ENCODE measurements at regions not wholly inside any gene's neighbourhood (a gene's known extent, or its start where the extent isn't known, plus 50 kb on each side); places are given as distances from the start of the nearest gene placed in this dataset.

GRCh38 chr6:88358846-88359245 lies 192.7 kb upstream of the CNR1 start:
- peaks cover 0 to 1% of the 10 kb centered on the region in 2 donors for H3K27me3 Mint-ChIP-seq
- peaks cover 0 to 1% of the 10 kb centered on the region in 2 donors for H3K36me3 Mint-ChIP-seq
- H3K4me1 Mint-ChIP-seq: no peaks in the 10 kb centered on the region
- Histone ChIP-seq H3K27me3 (ENCODE audit: insufficient read depth, low read length) (no peaks in the 10 kb centered on the region), H3K9me3 (ENCODE audit: control insufficient read depth in 1 of 2, low read length in 2 of 2) (no peaks in the 10 kb centered on the region), H3K4me3 (ENCODE audit: low read length in 2 of 2) (no peak overlapping the region), H3K36me3 (ENCODE audit: insufficient read depth, low read length) (no peaks in the 10 kb centered on the region), H3K4me1 (ENCODE audit: insufficient read depth, low read length) (no peaks in the 10 kb centered on the region), H3K27ac (ENCODE audit: low read depth, low read length) (no peak overlapping the region)
- H3K4me3 Mint-ChIP-seq: no peak overlapping the region
- ChIA-PET CTCF (ENCODE audit: partially characterized antibody) (no interaction called here), POLR2A (ENCODE audit: partially characterized antibody) (no interaction called here)
- intact Hi-C loops (cut with micrococcal nuclease): no loop called here
- no peak overlapping the region for H3K27ac Mint-ChIP-seq
- no peak for DNase-seq
- peaks cover 0 to 5% (median under 1%) of the 10 kb centered on the region in 8 donors for H3K9me3 Mint-ChIP-seq

GRCh38 chr6:88349511-88349910 lies 183.4 kb upstream of the CNR1 start:
- peaks cover 0 to 4% of the 10 kb centered on the region in 2 donors for H3K27me3 Mint-ChIP-seq
- no peaks in the 10 kb centered on the region for H3K36me3 Mint-ChIP-seq
- Histone ChIP-seq H3K27me3 (ENCODE audit: insufficient read depth, low read length) (no peaks in the 10 kb centered on the region), H3K36me3 (ENCODE audit: insufficient read depth, low read length) (no peaks in the 10 kb centered on the region), H3K4me3 (ENCODE audit: low read length in 2 of 2) (no peak overlapping the region), H3K27ac (ENCODE audit: low read depth, low read length) (no peak overlapping the region), H3K4me1 (ENCODE audit: insufficient read depth, low read length) (no peaks in the 10 kb centered on the region), H3K9me3 (ENCODE audit: control insufficient read depth in 1 of 2, low read length in 2 of 2) (no peaks in the 10 kb centered on the region)
- CTCF ChIA-PET (ENCODE audit: partially characterized antibody): no interaction called here
- H3K9me3 Mint-ChIP-seq: peaks cover 0 to 6% (median 0%) of the 10 kb centered on the region in 8 donors
- no peaks in the 10 kb centered on the region for H3K4me1 Mint-ChIP-seq
- POLR2A ChIA-PET (ENCODE audit: partially characterized antibody): no interaction called here
- H3K4me3 Mint-ChIP-seq: no peak overlapping the region
- intact Hi-C loops (cut with micrococcal nuclease): no loop called here
- no peak overlapping the region for H3K27ac Mint-ChIP-seq
- DNase-seq: no peak

GRCh38 chr6:88342336-88342735 lies 176.2 kb upstream of the CNR1 start:
- CTCF ChIA-PET (ENCODE audit: partially characterized antibody): no interaction called here
- Histone ChIP-seq H3K27me3 (ENCODE audit: insufficient read depth, low read length) (no peaks in the 10 kb centered on the region), H3K36me3 (ENCODE audit: insufficient read depth, low read length) (no peaks in the 10 kb centered on the region), H3K4me3 (ENCODE audit: low read length in 2 of 2) (no peak overlapping the region), H3K27ac (ENCODE audit: low read depth, low read length) (no peak overlapping the region), H3K9me3 (ENCODE audit: control insufficient read depth in 1 of 2, low read length in 2 of 2) (no peaks in the 10 kb centered on the region), H3K4me1 (ENCODE audit: insufficient read depth, low read length) (no peaks in the 10 kb centered on the region)
- H3K4me1 Mint-ChIP-seq: no peaks in the 10 kb centered on the region
- H3K9me3 Mint-ChIP-seq: peaks cover 0 to 5% (median 0%) of the 10 kb centered on the region in 8 donors
- intact Hi-C loops (cut with micrococcal nuclease): no loop called here
- DNase-seq: no peak
- peaks cover 0 to 2% of the 10 kb centered on the region in 2 donors for H3K27me3 Mint-ChIP-seq
- POLR2A ChIA-PET (ENCODE audit: partially characterized antibody): no interaction called here
- no peak overlapping the region for H3K27ac Mint-ChIP-seq
- H3K4me3 Mint-ChIP-seq: no peak overlapping the region
- no peaks in the 10 kb centered on the region for H3K36me3 Mint-ChIP-seq

GRCh38 chr6:88339761-88340160 lies 173.6 kb upstream of the CNR1 start:
- peaks cover 0 to 9% (median 2%) of the 10 kb centered on the region in 8 donors for H3K9me3 Mint-ChIP-seq
- Histone ChIP-seq H3K27ac (ENCODE audit: low read depth, low read length) (no peak overlapping the region), H3K4me1 (ENCODE audit: insufficient read depth, low read length) (no peaks in the 10 kb centered on the region), H3K4me3 (ENCODE audit: low read length in 2 of 2) (no peak overlapping the region), H3K9me3 (ENCODE audit: control insufficient read depth in 1 of 2, low read length in 2 of 2) (no peaks in the 10 kb centered on the region), H3K27me3 (ENCODE audit: insufficient read depth, low read length) (no peaks in the 10 kb centered on the region), H3K36me3 (ENCODE audit: insufficient read depth, low read length) (no peaks in the 10 kb centered on the region)
- no peaks in the 10 kb centered on the region for H3K27me3 Mint-ChIP-seq
- no peaks in the 10 kb centered on the region for H3K36me3 Mint-ChIP-seq
- ChIA-PET CTCF (ENCODE audit: partially characterized antibody) (no interaction called here), POLR2A (ENCODE audit: partially characterized antibody) (no interaction called here)
- no peak overlapping the region for H3K4me3 Mint-ChIP-seq
- intact Hi-C loops (cut with micrococcal nuclease): no loop called here
- no peak overlapping the region for H3K27ac Mint-ChIP-seq
- no peak for DNase-seq
- H3K4me1 Mint-ChIP-seq: no peaks in the 10 kb centered on the region

- Histone ChIP-seq H3K27ac (ENCODE audit: low read depth, low read length) (no peak overlapping the region), H3K9me3 (ENCODE audit: control insufficient read depth in 1 of 2, low read length in 2 of 2) (no peaks in the 10 kb centered on the region), H3K36me3 (ENCODE audit: insufficient read depth, low read length) (no peaks in the 10 kb centered on the region), H3K4me3 (ENCODE audit: low read length in 2 of 2) (no peak overlapping the region), H3K27me3 (ENCODE audit: insufficient read depth, low read length) (no peaks in the 10 kb centered on the region), H3K4me1 (ENCODE audit: insufficient read depth, low read length) (no peaks in the 10 kb centered on the region)
- Mint-ChIP-seq H3K27me3 (peaks cover 6 to 10% of the 10 kb centered on the region in 2 donors), H3K27ac (no peak overlapping the region), H3K4me3 (no peak overlapping the region), H3K4me1 (no peaks in the 10 kb centered on the region), H3K9me3 (peaks cover 0 to 3% (median 0%) of the 10 kb centered on the region in 8 donors), H3K36me3 (no peaks in the 10 kb centered on the region)
- CTCF ChIA-PET (ENCODE audit: partially characterized antibody): interaction anchor here (1.5 kb wide), 1 partner anchor 13 kb away, joined by 3 read pairs; no protein-coding TSS in a partner anchor
- no peak for DNase-seq
- intact Hi-C loops (cut with micrococcal nuclease): no loop called here
- POLR2A ChIA-PET (ENCODE audit: partially characterized antibody): no interaction called here
Observed at GRCh38 chr6:88321306-88321705, 155.2 kb upstream of the CNR1 start.

GRCh38 chr6:88311561-88311960 lies 145.4 kb upstream of the CNR1 start:
- POLR2A ChIA-PET (ENCODE audit: partially characterized antibody): no interaction called here
- H3K36me3 Mint-ChIP-seq: no peaks in the 10 kb centered on the region
- no peak overlapping the region for H3K4me3 Mint-ChIP-seq
- no peak overlapping the region for H3K4me3 ChIP-seq (ENCODE audit: low read length in 2 of 2)
- no peaks in the 10 kb centered on the region for H3K4me1 Mint-ChIP-seq
- H3K36me3 ChIP-seq (ENCODE audit: insufficient read depth, low read length): no peaks in the 10 kb centered on the region
- H3K27ac ChIP-seq (ENCODE audit: low read depth, low read length): no peak overlapping the region
- no peak overlapping the region for H3K27ac Mint-ChIP-seq
- peaks cover 3 to 4% of the 10 kb centered on the region in 2 donors for H3K27me3 Mint-ChIP-seq
- no peaks in the 10 kb centered on the region for H3K4me1 ChIP-seq (ENCODE audit: insufficient read depth, low read length)
- H3K9me3 Mint-ChIP-seq: peaks cover 0 to 4% (median 0%) of the 10 kb centered on the region in 8 donors
- intact Hi-C loops (cut with micrococcal nuclease): no loop called here
- CTCF ChIA-PET (ENCODE audit: partially characterized antibody): no interaction called here
- no peaks in the 10 kb centered on the region for H3K27me3 ChIP-seq (ENCODE audit: insufficient read depth, low read length)
- no peak for DNase-seq
- no peaks in the 10 kb centered on the region for H3K9me3 ChIP-seq (ENCODE audit: control insufficient read depth in 1 of 2, low read length in 2 of 2)

GRCh38 chr6:88304520-88304919 lies 138.4 kb upstream of the CNR1 start:
- Mint-ChIP-seq H3K36me3 (no peaks in the 10 kb centered on the region), H3K9me3 (peaks cover 0 to 7% (median 0%) of the 10 kb centered on the region in 8 donors), H3K4me3 (no peak overlapping the region), H3K27me3 (peaks cover 0 to 8% of the 10 kb centered on the region in 2 donors), H3K4me1 (no peaks in the 10 kb centered on the region), H3K27ac (no peak overlapping the region)
- Histone ChIP-seq H3K4me1 (ENCODE audit: insufficient read depth, low read length) (no peaks in the 10 kb centered on the region), H3K27ac (ENCODE audit: low read depth, low read length) (no peak overlapping the region), H3K36me3 (ENCODE audit: insufficient read depth, low read length) (no peaks in the 10 kb centered on the region), H3K27me3 (ENCODE audit: insufficient read depth, low read length) (no peaks in the 10 kb centered on the region), H3K9me3 (ENCODE audit: control insufficient read depth in 1 of 2, low read length in 2 of 2) (no peaks in the 10 kb centered on the region), H3K4me3 (ENCODE audit: low read length in 2 of 2) (no peak overlapping the region)
- ChIA-PET CTCF (ENCODE audit: partially characterized antibody) (no interaction called here), POLR2A (ENCODE audit: partially characterized antibody) (no interaction called here)
- DNase-seq: no peak
- intact Hi-C loops (cut with micrococcal nuclease): no loop called here

- H3K27ac Mint-ChIP-seq: no peak overlapping the region
- Histone ChIP-seq H3K4me3 (ENCODE audit: low read length in 2 of 2) (no peak overlapping the region), H3K27ac (ENCODE audit: low read depth, low read length) (no peak overlapping the region), H3K9me3 (ENCODE audit: control insufficient read depth in 1 of 2, low read length in 2 of 2) (no peaks in the 10 kb centered on the region), H3K27me3 (ENCODE audit: insufficient read depth, low read length) (no peaks in the 10 kb centered on the region), H3K36me3 (ENCODE audit: insufficient read depth, low read length) (no peaks in the 10 kb centered on the region), H3K4me1 (ENCODE audit: insufficient read depth, low read length) (no peaks in the 10 kb centered on the region)
- intact Hi-C loops (cut with micrococcal nuclease): no loop called here
- no peak overlapping the region for H3K4me3 Mint-ChIP-seq
- no peaks in the 10 kb centered on the region for H3K4me1 Mint-ChIP-seq
- H3K27me3 Mint-ChIP-seq: peaks cover 4 to 7% of the 10 kb centered on the region in 2 donors
- ChIA-PET POLR2A (ENCODE audit: partially characterized antibody) (no interaction called here), CTCF (ENCODE audit: partially characterized antibody) (no interaction called here)
- no peaks in the 10 kb centered on the region for H3K36me3 Mint-ChIP-seq
- peaks cover 0 to 7% (median 0%) of the 10 kb centered on the region in 8 donors for H3K9me3 Mint-ChIP-seq
- no peak for DNase-seq
Observed at GRCh38 chr6:88302769-88303225, 136.7 kb upstream of the CNR1 start.

Data from CD4-positive, alpha-beta memory T cell (primary cell).